Stimulated activated CD4-positive, alpha-beta T cell treated with anti-CD3 and anti-CD28 coated beads, Interleukin-2, amount 100 ng/mL, for 4 hours (primary cell): ENCODE measurements at regions not wholly inside any gene's neighbourhood (a gene's known extent, or its start where the extent isn't known, plus 50 kb on each side); places are given as distances from the start of the nearest gene placed in this dataset.
A peak's percentile ranks its signal among the peaks of the same experiment; 100 is the strongest.
"Not testable (repeated sequence)": the region's sequence is repeated elsewhere in the genome, so short reads cannot be mapped to it uniquely, and the experiment has no call there.

Source experiments
- DNase-seq: peaks from one replicate; pipeline ENCODE4 v3.0.0-alpha.2; 2020; ENCODE audit warnings: low read depth

- not testable (repeated sequence) for DNase-seq
Observed at GRCh38 chr4:3633277-3633676, 101.1 kb upstream of the LRPAP1 start.

GRCh38 chr4:3632794-3633193, 100.6 kb upstream of the LRPAP1 start:
- DNase-seq, result not testable (repeated sequence)

DNA sequence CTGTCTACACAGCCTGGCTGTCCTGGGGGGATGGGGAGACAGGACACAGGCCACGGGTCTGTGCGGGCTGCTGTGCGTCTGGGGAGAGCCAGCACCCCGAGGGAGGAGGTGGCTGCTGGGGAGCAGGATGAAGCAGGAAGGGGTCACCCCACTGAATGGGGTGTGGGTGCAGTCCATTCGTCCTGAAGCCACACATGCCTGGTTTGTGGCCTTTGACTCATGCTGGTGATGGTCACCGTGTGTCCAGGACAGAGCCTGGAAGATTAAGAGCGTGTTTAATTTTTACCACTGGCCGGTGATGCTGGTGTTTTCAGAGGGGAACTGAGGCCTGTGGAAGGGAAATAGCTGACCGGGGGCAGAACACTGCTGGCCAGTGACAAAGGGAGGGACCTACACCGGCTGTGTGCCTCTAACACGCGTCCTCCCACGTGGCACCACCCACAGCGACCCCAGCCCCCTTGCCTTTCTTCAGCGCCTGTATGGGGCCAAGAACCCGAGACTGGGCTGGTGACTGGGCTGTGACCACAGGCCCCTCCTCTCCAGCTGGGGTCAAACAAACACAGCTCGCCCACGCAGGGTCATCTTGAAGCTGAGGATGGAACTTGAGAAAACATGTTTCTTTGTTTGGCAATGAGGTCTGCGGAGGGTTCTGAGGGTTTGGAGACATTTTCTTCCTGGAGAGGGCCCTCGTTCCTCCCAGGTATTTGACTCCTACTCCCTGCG, 99.5 kb upstream of the LRPAP1 start:
- not testable (repeated sequence) for DNase-seq

DNA sequence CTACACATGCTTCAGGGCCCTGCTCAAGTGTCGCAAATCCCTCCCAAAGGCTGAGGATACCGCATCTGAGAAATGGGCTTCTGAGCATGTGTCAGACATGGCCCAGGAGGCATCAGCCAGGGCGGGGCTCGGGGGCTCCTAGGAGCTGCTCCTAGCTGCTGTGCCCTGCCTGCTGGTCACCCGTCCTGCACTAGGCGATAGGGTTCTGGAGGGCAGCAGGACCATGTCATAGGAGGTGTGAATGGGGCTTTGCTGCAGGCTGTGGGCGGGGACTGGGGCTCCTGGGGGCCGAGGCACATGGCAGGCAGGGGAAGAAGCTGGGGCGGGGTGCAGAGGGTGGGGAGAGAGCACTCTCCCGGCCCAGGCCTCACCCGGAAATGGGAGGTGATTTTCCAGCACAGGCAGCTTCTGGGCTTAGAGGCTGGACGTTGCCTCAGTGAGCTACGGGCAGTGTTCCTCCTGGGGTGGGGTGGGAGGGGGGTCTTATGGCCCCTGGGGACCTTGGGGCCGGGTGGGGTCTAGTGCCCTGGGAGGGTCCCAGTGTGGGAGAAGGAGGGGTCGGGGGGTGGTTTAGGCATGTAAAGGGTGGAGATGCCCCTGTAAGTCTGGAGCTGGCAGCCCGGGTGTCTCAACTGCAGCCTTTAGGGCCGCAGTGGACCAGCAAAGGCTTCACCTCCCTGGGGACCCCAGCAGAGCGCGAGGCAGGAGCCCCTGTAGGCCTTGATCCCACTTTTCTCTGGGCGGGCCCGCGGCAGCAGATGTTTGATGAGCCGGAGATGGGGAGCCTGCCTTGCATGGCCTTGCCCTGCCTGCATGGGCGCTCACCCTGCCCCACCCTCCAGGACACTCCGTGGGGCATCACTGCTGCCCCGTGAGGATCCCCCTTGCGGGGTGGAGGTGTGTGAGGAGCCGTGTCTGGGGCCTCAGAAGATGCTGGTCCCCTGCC, 98.6 kb upstream of the LRPAP1 start:
- no peak for DNase-seq

- no peak for DNase-seq
Observed at GRCh38 chr4:3630136-3630597, 97.9 kb upstream of the LRPAP1 start.

- DNase-seq, result no peak
Observed at GRCh38 chr4:3629665-3630064, 97.4 kb upstream of the LRPAP1 start.

DNA sequence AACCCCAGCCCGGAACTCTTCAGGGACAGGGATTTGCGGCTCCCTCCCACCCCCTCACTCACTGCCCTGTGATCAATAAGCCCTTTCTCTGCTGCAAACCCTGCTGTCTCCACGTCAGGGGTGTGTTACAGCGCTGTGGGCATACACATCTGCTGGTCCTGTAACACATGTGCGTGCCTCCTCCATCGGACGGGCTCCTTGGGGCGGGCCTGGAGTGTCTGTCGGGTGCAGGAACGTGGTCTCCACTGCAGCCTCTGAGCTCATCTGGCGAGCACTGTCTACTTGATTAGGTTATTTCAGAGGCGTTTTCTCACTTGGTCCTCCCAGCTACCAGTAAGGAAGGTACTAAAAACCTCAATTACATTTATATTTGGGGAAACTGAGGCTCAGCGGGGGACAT, 97.0 kb upstream of the LRPAP1 start:
- not testable (repeated sequence) for DNase-seq

DNA sequence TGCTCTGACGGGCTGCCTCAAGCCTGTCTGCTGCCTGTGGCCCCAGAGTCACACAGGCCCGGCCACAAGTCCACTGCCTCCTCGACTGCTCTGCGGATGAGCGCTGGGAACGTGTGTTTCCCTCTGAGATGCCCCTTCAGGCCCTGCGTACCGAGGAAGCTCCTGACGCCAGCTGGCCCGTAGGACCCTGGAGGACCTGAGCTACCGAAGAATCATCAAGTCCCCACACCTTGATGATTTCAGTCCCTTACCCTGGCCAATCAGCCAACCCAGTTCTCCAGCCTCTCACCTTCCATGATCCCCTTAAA, 96.6 kb upstream of the LRPAP1 start:
- DNase-seq, result no peak

- not testable (repeated sequence) for DNase-seq
Observed at GRCh38 chr4:3627967-3628867, 96.0 kb upstream of the LRPAP1 start.

DNA sequence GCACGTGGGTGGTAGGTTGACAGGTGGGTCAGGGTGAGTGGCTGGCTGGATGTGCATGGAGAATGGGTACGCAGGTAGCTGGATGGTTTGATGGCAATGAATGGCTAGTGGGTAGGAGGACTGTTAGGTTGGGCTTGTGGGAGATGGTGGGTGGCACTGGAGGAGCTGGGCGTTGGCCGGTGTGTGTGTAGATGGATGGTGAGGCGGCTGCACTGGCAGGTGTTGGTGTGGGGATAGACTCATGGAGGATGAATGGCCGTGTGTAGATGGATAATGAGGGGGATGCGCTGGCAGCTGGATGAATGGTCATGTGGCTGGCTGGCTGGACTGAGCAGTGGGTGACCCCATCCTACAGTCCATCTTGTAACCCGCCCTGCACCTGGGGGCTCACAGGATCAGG, 95.2 kb upstream of the LRPAP1 start:
- DNase-seq, result not testable (repeated sequence)

DNA sequence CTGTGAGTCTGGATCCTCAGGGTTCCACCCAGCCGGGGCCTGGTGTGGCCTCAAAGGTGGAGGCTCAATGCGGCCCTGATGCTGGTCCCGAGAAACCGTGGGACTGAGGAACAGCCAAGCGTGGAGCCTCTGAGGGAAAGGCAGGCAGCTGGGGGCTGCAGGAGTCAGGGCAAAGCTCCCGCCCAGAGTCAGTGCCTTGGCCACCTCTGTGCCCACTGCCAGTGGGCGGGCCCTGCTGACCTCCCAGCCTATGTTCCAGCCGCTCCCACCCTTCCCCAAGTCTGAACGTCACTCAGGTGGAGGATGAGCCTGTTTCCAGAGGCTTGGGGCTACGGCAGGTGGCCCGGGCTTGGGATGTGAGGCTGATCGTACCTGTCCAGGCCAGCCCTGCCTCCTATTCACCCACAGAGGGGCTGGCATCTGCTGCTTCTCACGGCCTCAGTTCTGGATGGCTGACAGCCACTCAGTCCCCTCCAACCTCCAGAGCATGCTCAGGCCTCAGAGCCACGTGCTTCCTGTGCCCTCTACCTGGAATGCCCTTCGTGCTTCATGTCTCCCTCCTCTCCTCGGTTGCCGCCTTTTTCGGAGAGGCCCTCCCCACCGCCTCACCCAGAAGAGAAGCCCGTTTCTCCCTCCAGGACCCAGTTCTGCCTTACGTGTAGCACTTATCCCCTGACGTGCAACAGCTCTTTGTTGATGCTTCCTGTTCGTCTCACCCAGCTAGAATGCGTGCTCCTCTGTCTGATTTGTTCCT, 94.1 kb upstream of the LRPAP1 start:
- not testable (repeated sequence) for DNase-seq

- not testable (repeated sequence) for DNase-seq
Observed at GRCh38 chr4:3625286-3625875, 93.2 kb upstream of the LRPAP1 start.

DNA sequence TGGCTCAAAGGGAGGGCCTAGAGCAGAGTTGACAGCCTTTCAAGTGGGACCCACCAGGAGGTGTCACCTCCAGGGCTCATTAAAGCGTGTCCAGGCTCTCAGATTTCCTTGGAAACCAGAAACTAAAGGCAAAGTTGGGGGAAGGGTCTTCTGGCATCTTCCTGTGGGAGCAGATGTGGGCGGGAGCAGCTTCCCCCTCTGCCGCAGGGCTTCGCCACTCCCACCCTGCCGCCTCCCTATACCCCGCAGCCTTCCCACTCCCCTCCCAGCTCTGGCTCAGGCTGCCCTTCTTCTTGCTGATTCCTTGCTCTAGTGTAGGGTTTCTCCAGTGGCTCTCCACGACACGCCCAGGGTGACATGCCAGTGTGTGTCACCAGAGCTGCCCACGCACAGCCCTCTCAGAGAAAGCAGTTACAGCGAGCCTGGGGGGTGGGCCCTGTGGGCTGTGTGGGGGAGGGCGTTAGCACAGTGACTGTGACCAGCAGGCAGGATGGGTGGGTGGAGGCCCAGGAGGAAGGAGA, 91.6 kb upstream of the LRPAP1 start:
- DNase-seq, result peak; percentile 10

DNA sequence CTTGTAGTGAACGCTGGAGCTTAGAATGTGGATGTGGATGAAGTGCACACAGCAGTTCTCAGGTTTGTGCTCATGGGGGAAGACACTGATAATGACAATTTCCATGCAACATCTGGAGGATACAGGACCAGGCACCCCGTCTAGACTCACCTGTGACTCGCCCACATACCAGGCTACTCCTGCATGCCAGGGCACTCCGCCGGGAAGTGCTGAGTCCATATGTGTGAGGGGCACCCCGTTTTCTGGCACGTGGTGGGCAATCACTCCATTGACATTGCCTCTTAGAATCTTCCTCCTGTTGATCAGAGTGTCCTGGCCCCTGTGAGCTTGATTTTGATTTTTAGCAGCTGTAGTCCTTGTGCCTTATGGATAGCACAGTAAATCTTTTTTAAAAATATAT, 90.9 kb upstream of the LRPAP1 start:
- DNase-seq, result no peak

DNA sequence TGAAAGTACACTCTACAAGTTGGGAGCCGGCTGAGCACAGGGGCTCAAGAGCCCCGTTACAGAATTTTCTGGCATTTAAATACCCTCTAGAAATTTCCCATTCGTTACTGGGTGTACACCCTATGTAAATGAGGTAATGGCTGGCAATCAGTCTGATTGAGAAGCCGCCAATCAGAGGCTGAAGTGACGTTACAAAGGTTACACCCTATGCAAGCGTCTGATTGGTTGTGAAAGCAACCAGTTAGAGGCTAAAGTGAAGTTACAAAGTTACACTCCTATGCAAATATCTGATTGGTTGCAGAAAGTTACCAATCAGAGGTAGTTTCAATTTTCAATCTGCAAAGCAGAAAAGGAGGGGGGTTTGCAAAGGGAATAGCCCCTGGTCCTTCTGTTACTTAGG, 88.1 kb upstream of the LRPAP1 start:
- DNase-seq, result not testable (repeated sequence)

DNA sequence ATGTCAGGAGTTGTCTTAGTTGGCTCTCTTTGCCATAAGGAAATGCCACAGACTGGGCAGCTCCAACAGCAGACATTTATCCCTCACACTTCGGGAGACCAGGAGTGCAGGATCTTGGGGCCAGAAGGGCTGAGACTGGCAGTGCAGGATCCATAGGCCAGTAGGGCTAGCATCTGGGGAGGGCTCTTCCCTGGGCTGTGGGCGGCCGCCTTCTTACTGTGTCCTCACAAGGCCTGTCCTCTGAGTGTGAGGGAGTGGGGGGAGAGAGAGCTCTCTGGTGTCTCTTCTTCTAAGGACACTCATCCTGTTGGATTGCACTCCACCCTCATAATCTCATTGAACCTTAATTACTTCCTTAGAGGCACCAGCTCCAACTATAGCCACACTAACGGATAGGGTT, 87.5 kb upstream of the LRPAP1 start:
- DNase-seq, result not testable (repeated sequence)

GRCh38 chr4:3618341-3618740, 86.1 kb upstream of the LRPAP1 start:
- DNase-seq, result not testable (repeated sequence)

DNA sequence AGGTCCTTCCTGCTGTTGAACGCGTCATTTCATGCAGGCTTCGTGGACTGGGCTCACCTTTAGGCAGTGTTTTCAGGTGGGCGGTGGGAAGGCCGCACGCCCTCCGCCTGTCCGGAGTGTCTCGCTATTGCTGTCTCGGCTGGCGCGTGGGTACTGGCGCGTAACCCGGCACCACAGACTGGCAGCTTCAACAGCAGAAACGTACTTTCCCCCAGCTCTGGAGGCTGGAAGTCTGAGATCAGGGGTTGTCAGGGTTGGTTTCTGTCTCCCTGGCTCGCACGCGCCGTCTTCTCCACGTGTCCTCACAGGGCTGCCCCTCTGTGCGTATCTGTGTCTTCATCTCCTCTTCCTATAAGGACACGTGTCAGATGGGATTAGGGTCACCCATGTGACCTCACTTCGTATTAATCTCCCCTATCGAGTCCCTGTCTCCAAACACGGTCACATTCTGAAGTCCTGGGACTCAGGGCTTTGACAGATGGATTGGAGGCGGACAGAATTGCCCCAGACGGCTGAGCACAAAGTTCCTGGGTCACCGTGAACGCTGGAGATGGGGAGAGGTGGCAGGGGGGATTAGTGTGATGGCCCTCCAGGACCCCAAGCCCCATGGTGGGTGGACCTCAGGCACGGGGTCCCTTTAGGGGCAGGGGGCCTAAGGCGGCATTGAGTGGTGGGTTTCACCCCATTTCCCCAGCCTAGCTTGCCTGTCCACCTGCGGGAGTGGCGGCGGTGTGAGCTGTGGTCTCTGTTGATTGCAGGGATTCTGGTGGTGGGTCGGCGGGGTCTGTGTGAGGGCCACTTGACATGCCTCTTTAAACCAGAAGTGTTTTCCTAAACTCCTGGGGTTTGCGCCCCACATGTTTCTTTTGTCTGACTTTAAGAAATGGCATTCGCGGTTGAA, 83.4 kb upstream of the LRPAP1 start:
- DNase-seq, result no peak

GRCh38 chr4:3614731-3614980, 82.4 kb upstream of the LRPAP1 start:
- no peak for DNase-seq
